ENCODE measurements at regions not wholly inside any gene's neighbourhood (a gene's known extent, or its start where the extent isn't known, plus 50 kb on each side); places are given as distances from the start of the nearest gene placed in this dataset.
"Not testable (repeated sequence)": the region's sequence is repeated elsewhere in the genome, so short reads cannot be mapped to it uniquely, and the experiment has no call there.

DNA sequence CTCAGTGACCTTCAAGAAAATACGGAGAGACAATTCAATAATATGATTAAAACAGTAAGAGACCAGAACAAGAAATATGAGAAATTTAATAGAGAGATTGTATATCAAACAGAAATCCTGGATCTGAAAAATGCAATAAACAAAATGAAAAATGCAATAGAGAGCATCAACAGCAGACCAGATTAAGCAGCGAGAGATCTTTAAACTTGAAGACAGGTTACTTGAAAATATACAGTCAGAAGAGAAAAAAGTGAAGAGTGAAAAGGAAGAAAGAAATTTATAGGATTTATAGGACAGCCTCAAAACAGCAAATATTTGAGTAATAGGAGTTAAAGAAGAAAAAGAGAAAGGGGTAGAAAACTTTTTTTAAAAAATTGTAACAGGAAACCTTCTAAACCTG, 813.9 kb upstream of the GRM7 start:
- POLR2A ChIA-PET = no interaction called here
- CTCF ChIA-PET = no interaction called here

DNA sequence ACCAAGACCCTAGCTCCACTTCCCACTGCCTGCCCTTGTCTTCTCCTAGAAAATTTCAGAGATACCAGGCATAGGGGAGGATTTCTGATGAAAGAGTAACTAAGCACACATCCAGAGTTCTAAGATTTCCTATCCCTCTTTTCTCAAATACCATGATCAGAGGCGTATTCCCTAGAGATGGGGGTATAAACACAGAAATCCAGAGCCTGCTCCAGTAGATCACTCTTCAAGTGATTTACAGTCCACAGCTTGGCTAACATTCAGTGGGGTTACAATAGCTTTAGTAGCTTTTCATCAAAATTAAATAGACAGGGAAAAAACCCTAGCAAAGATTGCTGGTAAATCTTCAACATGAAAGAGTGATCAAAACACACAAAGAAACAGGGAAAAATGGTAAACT, 800.7 kb upstream of the GRM7 start:
- POLR2A ChIA-PET = no interaction called here
- CTCF ChIA-PET = no interaction called here

DNA sequence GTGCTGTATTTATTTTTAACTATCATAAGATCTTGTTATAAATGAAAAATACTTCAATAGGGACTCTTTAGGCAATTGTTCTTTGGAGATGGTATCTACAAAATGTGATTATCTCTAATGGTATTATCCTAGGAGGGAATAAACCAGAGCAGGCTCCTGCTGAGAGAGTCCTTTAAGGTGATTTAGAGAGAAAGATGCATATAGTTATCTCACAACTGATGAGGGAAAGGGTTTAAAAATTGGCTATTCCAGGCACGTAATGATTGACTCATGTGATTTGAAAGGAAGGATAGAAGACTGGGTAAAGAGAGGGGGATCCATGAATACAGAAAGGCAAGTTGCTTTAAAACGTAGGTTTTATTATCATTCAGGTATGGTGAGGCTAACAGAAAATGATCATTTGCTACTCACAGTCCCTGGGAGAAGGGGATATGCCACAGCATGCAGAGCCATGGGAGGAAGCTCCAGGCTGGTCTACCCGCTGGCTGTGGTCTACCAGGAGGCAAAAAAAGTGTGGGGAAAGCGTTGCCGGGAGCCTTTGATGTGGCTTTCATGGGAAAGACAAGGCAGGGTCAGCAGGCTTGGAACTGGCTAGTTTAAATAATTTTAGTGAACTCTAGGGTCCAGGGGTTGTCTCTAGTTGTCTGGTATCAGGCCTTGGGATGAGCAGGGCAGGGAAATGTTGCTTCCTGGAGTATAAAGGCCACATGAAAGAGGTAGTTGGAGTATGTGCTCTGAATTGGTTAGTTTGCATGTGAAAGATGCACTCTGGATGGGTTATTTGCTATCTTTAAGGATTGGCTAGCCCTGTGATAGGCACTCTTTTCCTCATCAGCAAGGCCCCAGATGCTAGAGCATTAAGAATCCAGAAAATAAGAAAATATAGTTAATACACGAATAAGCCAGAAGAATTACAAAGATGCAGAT, 798.4 kb upstream of the GRM7 start:
- ChIA-PET CTCF (no interaction called here), POLR2A (no interaction called here)

DNA sequence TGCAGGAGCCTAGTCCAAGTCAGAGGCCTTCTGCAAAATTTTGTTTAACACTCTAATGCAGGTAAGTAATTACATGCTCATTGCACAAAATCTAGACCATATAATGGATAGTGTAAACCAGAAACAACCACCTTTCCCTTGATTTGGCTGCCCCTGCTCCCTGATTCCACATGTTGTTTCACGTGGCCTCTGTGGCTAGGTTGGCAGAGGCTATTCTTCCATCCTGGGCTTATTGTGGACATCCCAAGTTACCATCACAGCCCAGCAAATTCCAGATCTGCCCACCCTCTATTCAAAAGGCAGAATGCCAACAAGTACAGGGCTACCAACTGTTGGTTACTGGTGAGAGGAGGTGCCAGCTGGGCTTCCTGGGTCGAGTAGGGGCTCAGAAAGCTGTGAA, 794.5 kb upstream of the GRM7 start:
- ChIA-PET CTCF (no interaction called here), POLR2A (no interaction called here)

DNA sequence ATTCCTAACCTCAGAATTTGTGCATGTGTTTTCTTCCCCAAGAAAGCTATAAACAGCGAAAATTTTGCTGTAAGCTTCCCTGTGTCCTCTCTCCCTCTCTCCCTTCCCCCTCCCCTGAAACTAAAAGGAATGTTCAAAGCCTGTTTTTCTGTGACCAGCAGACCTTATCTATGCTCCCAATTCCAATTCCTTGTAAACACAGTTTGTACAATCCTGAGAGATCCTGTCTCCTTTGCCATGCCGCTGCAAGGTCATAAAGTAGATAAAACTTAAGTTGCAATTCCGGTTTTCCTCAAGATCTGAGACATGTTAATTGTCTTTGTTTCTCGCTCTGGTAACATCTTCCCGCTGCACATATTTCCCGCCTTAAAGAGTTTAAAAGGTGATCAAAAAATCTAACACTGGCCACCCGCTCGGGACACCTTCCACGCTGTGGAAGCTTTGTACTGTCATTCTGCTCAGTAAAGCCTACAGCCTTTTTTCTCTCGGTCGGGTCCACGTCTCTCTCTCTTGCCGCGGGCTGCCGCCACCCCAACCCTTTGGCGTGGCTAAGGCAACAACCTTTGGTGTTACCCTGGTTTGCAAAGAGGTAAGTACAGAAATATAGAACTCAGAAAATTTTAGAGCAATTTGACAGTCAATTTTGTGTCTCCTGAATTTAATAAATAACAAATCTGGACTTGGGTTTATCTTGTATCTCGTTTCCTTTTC, 793.9 kb upstream of the GRM7 start:
- CTCF ChIA-PET, POLR2A ChIA-PET: not testable (repeated sequence)

DNA sequence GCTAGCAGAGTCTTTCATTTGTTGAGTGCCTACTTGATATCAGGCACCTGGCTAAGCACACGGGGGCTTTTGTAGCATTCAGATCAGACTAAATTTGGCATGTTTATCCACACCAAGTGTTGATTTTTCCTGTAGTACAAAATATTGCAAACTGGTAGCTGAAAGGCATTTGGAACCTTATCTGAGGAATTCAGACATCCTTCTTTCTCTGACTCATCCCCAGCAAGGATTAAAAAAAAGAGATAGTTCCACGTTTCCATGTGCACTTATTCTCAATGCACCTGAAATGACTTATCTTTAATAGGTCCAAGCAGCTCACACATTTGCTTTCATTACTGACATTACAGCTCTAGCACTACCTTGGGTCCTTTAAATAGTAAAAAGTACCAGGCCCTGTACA, 786.0 kb upstream of the GRM7 start:
- ChIA-PET CTCF (no interaction called here), POLR2A (no interaction called here)

DNA sequence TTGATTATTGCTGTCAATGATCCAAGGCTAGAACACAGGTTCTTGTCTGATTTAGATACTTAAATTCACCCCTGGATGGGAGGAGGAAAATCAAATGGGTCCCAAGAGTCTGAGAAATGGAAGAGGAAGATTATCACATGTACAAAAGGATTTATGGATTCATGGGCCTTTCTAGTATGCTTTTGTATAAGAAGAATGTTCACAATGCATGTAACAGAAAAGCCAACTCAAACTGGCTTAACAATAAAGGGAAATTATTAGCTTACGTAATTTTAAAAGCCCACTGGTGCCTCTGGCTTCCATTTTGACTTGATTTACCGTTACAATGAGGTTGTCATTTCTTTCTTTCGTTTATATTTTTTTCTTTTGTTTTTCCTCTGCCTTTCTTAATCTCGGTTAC, 782.5 kb upstream of the GRM7 start:
- POLR2A ChIA-PET = no interaction called here
- CTCF ChIA-PET = no interaction called here

DNA sequence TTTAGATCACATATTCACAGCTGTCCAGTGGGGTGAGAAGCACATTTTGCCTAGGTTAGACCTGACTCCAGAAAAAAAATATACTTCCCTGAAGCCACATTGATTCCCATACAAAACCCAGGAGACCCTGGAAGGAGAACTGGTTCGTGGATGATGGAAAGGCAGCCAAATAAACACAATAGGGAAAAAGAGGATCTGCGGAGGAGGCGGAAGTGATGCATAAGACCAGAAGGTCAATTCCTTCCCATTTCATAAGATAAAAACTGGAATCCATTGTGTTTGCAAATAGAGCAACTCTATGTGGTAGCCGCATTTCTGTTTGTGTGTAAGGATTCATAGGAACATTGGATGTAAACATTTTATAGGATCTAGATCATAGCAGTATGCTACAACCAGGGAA, 781.9 kb upstream of the GRM7 start:
- POLR2A ChIA-PET = no interaction called here
- CTCF ChIA-PET = no interaction called here

DNA sequence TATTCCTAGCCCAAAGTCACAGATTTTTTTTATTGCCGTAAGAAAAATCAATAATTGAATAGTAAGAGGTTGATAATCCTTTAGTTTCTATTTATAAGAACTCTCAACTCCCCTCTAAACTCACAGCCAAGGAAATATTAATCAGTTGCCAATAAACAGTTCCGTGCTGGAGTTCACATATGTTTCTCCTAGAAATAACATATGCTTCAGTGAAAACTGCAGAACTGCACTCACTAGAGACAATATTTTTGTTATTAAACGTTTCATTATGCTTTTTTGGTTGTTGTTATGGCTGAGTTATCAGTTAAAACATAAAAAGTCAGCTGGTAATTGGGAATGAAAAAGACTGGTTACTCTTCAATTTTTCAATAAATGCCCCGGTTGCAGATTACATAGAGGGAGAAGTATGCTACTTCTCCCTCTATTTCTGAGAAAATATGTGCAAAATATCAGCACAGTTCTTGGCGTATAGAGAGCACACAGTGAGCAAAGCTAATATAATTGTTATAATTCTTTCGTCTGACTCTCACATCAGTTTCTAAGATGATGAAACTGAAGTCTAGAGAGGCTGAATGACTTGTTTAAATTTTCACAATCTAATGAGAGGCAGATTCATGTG, 781.2 kb upstream of the GRM7 start:
- ChIA-PET POLR2A (no interaction called here), CTCF (no interaction called here)

DNA sequence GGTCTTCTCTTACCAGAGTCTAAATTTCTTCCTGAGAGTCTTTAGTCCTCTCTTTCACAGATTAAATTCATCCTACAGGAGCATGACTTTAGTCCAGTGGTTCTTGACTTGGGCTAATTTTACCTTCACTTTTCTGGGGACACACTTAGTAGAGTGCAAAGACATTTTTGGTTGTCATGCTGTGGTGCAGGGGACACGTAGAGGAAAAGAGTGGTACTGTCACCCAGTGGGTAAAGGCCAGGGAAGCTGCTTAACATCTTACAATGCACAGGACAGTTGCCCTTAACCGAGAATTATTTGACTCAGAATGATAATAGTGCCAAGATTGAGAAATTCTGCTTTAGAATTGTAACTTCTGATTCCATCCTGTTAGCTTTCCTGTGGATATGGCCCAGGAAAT, 772.5 kb upstream of the GRM7 start:
- CTCF ChIA-PET = no interaction called here
- POLR2A ChIA-PET = no interaction called here

DNA sequence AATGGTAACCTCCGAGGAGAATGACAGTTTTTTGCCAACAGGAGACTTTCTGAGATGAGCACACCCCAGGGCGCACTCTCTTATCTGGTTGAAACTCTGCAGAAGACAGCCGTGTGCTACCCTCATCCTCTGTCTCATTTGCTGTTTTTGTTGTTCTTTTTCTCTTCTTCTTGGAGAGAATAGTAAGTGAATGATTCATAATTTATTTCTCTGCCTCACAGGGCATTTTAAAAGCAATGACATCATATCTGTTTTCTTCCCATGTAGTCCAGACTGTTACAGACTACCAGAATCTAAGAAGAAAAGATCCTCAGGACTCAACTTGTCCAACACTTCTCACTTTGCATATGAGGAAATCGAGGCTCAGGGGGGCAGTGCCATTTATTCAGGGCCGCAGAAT, 771.1 kb upstream of the GRM7 start:
- CTCF ChIA-PET = no interaction called here
- POLR2A ChIA-PET = no interaction called here

DNA sequence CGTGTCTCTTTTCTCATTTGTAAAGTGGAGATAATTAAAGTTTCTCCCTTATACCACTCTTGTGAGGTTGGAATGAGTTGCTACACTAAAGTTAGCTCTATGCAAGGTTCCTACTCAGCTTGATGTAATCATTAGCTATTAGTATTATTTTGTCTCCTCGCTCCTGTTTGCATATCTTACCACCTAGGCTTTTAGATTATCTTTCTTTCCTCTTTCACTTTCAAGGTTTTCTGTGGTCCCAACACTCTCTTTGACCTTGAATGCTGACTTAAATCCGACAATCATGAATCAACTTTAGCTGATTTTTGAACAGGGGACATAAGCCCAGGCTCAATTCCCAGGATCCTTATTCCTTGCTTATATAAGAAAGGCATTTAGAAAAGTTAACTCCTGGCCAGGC, 769.7 kb upstream of the GRM7 start:
- ChIA-PET CTCF (no interaction called here), POLR2A (no interaction called here)

DNA sequence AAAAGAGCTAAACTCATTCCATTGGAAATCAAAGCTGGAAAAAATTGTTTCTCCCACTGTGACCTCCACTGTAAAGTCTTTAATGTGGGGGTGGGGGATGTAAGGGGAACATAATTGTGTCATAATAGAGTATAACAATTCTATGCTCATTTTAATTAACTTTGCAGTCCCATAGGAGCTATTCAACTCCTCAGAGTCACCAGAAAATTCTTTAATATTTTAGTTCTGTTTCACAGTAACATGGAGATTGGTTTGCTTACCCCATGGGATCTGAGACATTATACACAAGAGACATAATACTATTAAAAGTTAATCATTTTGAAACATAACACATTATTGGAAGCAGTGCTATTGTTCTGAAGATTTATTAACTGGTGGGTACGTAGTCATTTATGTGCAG, 765.9 kb upstream of the GRM7 start:
- POLR2A ChIA-PET = no interaction called here
- CTCF ChIA-PET = no interaction called here

DNA sequence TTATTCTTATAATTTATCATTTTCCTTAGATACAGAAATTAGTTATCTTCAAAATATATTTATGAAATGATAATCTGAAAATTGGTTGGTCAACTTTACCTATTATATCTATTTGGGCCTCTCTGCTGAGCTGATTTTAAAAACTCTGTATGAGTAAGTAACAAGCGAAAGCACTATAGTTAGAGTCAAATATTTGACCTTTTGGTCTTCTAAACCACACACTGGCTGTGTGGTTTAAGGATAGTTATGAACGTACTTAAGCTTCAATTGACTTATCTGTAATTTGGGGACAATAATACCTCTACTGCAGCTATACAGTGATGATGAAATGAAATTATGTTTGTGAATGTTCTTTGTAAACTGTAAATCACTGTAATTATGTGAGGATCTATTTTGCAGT, 763.9 kb upstream of the GRM7 start:
- POLR2A ChIA-PET = no interaction called here
- CTCF ChIA-PET = no interaction called here

DNA sequence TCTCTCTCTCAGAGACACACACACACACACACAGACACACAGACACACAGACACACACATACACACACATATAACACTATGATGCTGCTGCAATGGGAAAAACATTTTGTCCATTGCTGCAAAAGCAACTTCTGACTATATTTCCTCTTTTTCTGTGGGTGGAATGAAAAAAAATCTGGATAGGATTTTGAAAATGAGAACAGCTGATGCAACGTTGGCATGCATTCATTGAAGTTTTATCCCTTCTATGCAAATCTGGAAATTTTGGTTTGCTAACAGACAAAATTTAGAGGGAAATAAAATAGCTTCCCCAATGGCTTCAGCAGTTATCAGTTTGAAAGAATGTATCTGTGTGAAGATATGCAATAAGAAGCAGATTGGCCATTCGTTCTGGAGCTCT, 763.4 kb upstream of the GRM7 start:
- CTCF ChIA-PET = no interaction called here
- POLR2A ChIA-PET = no interaction called here

DNA sequence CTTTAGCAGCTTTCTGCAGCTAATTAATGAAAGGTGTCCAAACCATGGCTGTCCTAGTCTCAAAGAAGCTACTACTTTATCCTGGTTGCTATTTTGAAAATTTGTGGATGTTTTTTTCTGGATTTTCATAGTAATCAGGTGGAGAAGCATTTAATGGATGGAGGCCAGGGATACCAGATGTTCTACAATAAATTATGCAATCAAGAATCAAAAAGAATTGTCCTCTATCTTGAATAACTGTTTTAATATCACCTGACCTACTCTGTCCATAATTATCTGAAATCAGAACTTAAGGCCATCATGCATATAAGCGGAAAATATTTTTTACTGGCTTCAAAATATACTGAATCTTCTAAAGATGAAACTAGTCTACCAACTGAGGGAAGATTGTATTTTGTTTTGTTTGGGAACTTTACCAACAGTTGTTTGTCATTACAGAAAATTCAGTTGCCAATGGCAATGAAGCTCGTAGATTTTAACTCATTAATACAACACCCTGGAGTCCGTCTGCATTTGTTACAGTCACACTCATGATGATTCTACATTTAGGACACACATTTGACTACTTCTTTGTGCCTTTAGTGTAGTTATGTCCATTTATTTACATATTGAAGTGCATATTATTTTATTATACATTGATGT, 762.3 kb upstream of the GRM7 start:
- ChIA-PET CTCF (no interaction called here), POLR2A (no interaction called here)

DNA sequence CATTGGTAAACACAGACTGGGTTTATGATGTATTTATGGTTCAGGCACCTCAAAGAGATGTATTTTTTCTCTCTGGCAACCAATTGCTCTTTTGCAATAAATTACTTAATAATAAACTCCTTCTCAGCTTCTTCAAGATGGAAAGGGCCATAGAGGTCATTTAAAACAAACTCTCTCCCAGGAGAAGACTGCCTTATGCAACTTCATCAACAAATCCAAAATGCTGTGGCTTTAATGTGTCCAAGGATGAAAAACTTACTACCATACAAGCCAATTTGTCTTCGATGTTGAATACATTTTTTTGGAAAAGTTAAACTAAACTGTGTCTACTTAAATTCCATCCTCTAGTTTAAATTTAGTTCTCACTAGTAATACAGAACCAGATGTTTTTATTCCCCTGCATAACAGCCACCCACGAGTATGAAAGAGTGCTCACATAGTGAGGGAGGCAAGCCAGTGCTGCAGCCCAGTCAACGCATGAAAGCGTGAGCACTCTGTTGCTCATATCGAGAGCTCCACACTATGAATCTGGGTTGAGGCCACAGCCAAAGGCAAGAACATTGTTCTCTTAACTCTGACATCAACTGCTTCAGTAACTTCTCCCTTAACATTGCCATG, 761.3 kb upstream of the GRM7 start:
- CTCF ChIA-PET = no interaction called here
- POLR2A ChIA-PET = no interaction called here

DNA sequence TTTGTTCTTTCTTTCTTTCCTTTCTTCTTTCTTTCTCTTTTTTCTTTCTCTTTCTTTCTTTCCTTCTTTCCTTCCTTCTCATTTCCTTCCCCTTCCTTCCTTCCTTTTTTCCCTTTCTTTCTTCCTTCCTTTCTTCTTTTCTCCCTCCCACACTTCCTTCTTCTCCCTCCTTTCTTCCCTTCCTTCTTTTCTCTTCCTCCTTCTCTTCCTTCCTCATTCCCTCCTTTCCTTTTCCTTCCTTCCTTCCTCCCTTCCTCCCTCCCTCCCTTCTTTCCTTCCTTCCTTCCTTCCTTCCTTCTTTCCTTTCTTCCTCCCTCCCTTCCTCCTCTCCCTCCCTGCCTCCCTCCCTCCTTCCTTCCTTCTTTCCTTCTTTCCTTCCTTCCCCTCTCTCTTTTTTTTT, 755.7 kb upstream of the GRM7 start:
- POLR2A ChIA-PET = no interaction called here
- CTCF ChIA-PET = no interaction called here

DNA sequence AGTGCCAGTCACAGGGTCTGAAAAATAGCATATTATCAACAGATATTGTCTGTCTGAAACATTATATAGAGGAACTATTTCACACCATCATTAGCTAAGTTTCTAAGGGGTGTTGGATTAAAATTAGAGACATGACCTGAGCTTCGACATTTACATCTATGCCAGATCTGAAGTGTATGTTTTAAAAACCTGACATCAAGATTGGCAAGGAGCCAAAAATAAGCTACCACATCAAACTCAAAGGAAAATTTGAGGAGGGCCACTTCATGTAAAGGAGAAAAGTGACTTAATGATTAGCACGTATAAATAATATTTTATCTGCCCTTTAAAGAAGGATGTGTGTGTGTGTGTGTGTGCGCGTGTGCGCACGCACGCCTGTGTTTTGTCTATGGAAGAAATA, 752.0 kb upstream of the GRM7 start:
- ChIA-PET CTCF (no interaction called here), POLR2A (no interaction called here)

DNA sequence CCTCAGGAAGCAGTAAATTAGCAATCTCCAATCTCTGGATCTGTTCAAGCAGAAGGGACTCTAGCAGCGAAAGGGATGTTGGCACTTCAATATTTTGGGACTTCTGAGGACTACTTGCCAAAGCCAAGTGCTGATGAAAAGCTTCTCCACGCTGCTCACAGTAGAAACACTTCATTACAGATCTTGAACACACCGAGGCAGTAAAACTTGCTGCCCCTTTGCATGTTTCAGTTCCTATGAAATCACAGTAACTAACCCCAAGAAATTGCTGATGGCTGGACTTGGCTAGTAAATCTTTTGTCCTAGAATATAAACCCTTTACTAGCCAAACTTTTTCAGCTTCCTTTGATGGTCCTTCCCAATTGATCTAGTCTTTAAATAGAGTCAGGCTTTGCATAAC, 750.5 kb upstream of the GRM7 start:
- ChIA-PET POLR2A (no interaction called here), CTCF (no interaction called here)

DNA sequence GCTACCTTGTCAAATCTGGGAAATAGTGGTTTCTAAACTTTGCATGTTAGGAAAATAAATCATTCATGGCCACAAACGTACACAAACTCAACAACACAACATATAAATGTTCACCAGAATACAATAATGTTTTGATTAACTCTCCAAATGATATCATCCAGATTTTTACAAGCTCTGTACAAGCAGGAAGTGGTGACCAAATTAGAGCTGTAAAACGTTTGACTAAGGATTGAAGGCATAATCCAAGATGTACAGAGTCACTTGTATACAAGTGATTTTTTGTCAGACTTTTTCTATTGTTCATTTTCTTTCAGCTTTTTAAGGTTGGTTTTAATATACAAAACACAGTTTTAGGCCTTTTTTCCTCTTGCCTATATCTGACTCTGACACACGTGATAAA, 748.4 kb upstream of the GRM7 start:
- POLR2A ChIA-PET = no interaction called here

More for the DNA sequence above, 748.4 kb upstream of the GRM7 start:
- CTCF ChIA-PET = no interaction called here

All from activated CD8-positive, alpha-beta memory T cell treated with anti-CD3 and anti-CD28 coated beads for 36 hours (primary cell).